ENCODE measurements at regions not wholly inside any gene's neighbourhood (a gene's known extent, or its start where the extent isn't known, plus 50 kb on each side); places are given as distances from the start of the nearest gene placed in this dataset.
A peak's percentile ranks its signal among the peaks of the same experiment; 100 is the strongest.

DNA sequence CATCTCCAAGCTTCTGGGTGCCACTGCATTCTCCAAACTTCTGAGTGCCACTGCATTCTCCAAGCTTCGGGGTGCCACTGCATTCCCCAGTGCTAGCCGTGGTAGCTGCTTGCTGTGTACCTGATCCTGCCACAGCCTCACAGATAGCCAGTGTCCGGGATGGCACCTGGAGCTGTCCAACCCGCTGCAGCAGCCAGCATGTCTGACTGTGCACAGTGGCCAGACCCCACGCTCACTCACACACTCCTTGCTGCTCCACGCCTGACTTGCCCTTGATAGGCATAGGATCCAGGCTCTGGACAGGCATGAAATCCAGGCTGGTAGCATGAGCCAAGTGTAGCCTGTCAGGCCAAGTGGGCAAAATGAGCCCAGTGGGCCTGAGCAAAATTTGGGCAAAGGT, 465.0 kb downstream of the GUCY1A2 start:
- TF ChIP-seq REST (IDR thresholded peaks at IDR 0.05; ENCODE audit: low read depth) (peak; percentile 20), CBX3 (IDR thresholded peaks at IDR 0.05; ENCODE audit: low read depth) (no peak), CEBPB (IDR thresholded peaks at IDR 0.05; ENCODE audit: low read depth) (no peak), POLR2AphosphoS5 (IDR thresholded peaks at IDR 0.05; ENCODE audit: low read depth, low read length) (no peak), ZNF274 (IDR thresholded peaks at IDR 0.05; ENCODE audit: low read depth, low read length) (no peak), JUND (IDR thresholded peaks at IDR 0.05) (no peak), ELF1 (IDR thresholded peaks at IDR 0.05; ENCODE audit: borderline replicate concordance, low read depth) (no peak), EZH2phosphoT487 (IDR thresholded peaks at IDR 0.05; ENCODE audit: borderline replicate concordance) (no peak), POLR2A (IDR thresholded peaks at IDR 0.05; ENCODE audit: borderline replicate concordance, extremely low read depth, insufficient read depth, insufficient read length) (no peak)
- TF ChIP-seq, protein P1, sequence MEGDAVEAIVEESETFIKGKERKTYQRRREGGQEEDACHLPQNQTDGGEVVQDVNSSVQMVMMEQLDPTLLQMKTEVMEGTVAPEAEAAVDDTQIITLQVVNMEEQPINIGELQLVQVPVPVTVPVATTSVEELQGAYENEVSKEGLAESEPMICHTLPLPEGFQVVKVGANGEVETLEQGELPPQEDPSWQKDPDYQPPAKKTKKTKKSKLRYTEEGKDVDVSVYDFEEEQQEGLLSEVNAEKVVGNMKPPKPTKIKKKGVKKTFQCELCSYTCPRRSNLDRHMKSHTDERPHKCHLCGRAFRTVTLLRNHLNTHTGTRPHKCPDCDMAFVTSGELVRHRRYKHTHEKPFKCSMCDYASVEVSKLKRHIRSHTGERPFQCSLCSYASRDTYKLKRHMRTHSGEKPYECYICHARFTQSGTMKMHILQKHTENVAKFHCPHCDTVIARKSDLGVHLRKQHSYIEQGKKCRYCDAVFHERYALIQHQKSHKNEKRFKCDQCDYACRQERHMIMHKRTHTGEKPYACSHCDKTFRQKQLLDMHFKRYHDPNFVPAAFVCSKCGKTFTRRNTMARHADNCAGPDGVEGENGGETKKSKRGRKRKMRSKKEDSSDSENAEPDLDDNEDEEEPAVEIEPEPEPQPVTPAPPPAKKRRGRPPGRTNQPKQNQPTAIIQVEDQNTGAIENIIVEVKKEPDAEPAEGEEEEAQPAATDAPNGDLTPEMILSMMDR (IDR thresholded peaks at IDR 0.05 in 2 of 3, conservative IDR thresholded peaks at IDR 0.05 in 1 of 3; ENCODE audit: borderline replicate concordance in 1 of 3, insufficient read depth in 1 of 3, low read depth in 2 of 3, low read length in 2 of 3): no peak
